ENCODE measurements at regions not wholly inside any gene's neighbourhood (a gene's known extent, or its start where the extent isn't known, plus 50 kb on each side); places are given as distances from the start of the nearest gene placed in this dataset.

DNA sequence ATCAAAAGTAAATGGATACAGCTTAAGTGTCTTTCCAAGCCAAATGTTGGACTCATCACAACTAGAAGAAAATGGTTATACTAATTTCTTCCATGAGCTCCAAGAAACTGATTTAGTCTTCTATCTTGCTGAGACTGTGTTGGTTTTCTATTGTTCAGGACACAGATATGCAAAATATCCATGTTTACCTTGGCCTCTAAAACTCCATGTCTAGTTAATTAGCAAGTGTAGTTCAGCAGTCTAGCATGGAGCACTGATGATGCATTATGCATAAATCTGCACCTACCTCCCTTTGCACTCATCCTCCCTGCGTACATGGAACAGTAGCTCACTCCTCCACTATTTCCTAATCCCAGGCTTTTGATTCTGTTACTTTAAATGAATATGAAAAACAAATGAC, 731.4 kb upstream of the CHAC2 start:
- TF ChIP-seq POLR2A (IDR thresholded peaks at IDR 0.05) (no peak), POLR2AphosphoS5 (IDR thresholded peaks at IDR 0.05) (no peak)
- TF ChIP-seq, protein P1, sequence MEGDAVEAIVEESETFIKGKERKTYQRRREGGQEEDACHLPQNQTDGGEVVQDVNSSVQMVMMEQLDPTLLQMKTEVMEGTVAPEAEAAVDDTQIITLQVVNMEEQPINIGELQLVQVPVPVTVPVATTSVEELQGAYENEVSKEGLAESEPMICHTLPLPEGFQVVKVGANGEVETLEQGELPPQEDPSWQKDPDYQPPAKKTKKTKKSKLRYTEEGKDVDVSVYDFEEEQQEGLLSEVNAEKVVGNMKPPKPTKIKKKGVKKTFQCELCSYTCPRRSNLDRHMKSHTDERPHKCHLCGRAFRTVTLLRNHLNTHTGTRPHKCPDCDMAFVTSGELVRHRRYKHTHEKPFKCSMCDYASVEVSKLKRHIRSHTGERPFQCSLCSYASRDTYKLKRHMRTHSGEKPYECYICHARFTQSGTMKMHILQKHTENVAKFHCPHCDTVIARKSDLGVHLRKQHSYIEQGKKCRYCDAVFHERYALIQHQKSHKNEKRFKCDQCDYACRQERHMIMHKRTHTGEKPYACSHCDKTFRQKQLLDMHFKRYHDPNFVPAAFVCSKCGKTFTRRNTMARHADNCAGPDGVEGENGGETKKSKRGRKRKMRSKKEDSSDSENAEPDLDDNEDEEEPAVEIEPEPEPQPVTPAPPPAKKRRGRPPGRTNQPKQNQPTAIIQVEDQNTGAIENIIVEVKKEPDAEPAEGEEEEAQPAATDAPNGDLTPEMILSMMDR (IDR thresholded peaks at IDR 0.05), result no peak

All from suprapubic skin (tissue), 4 donors.